Natural killer cell treated with Interleukin-12 subunit alpha and Interleukin-12 subunit beta and Interleukin-15 and Interleukin-18, amount 100 ng/mL, for 72 hours (primary cell): ENCODE measurements at regions not wholly inside any gene's neighbourhood (a gene's known extent, or its start where the extent isn't known, plus 50 kb on each side); places are given as distances from the start of the nearest gene placed in this dataset.
"Not testable (repeated sequence)": the region's sequence is repeated elsewhere in the genome, so short reads cannot be mapped to it uniquely, and the experiment has no call there.

Experiments used
- ATAC-seq, 2 donors: fragments of 150-1000 bp; cut with Tn5 transposase in 1 of 2; sonication (Bioruptor Pico), chemical (Tn5 transposase) in 1 of 2; 2 replicates each; pipeline ENCODE4 v1.10.0; 2021
- DNase-seq: peaks from one replicate; pipeline ENCODE4 v3.0.0; 2022; ENCODE audit warnings: low spot score
- H3K27ac Mint-ChIP-seq, 2 donors: 1 replicate in 1 of 2; 2 replicates in 1 of 2; pipeline ENCODE4 v1.8.0; 2022; ENCODE audit warnings: mixed read lengths in 2 of 2, mild to moderate bottlenecking in 1 of 2, moderate library complexity in 1 of 2
- H3K27me3 Mint-ChIP-seq, 2 donors: 1 replicate in 1 of 2; 2 replicates in 1 of 2; pipeline ENCODE4 v1.8.0; 2022; ENCODE audit warnings: mixed read lengths in 2 of 2
- H3K36me3 Mint-ChIP-seq: one replicate; pipeline ENCODE4 v1.8.0; 2022; ENCODE audit warnings: mixed read lengths
- H3K4me1 Mint-ChIP-seq, 2 donors: 1 replicate in 1 of 2; 2 replicates in 1 of 2; pipeline ENCODE4 v1.8.0; 2022; ENCODE audit warnings: low read depth in 2 of 2, mixed read lengths in 2 of 2, mild to moderate bottlenecking in 1 of 2
- H3K4me3 Mint-ChIP-seq: one replicate; pipeline ENCODE4 v1.8.0; 2022; ENCODE audit warnings: mixed read lengths
- H3K9me3 Mint-ChIP-seq: 2 replicates; pipeline ENCODE4 v1.8.0; 2022; ENCODE audit warnings: mixed read lengths

GRCh38 chr5:135173662-135174290, 139.7 kb upstream of the PITX1 start:
- H3K4me1 Mint-ChIP-seq: no peaks in the 10 kb centered on the region
- H3K9me3 Mint-ChIP-seq: no peaks in the 10 kb centered on the region
- ATAC-seq (no peak), DNase-seq (no peak)
- peaks cover 23 to 30% of the 10 kb centered on the region in 2 donors for H3K27me3 Mint-ChIP-seq
- H3K4me3 Mint-ChIP-seq: no peak overlapping the region
- no peaks in the 10 kb centered on the region for H3K36me3 Mint-ChIP-seq
- H3K27ac Mint-ChIP-seq: no peak overlapping the region

- no peak overlapping the region for H3K4me3 Mint-ChIP-seq
- H3K9me3 Mint-ChIP-seq: no peaks in the 10 kb centered on the region
- DNase-seq (no peak), ATAC-seq (no peak)
- no peaks in the 10 kb centered on the region for H3K36me3 Mint-ChIP-seq
- H3K27me3 Mint-ChIP-seq: peaks cover 22 to 34% of the 10 kb centered on the region in 2 donors
- no peaks in the 10 kb centered on the region for H3K4me1 Mint-ChIP-seq
- no peak overlapping the region for H3K27ac Mint-ChIP-seq
Observed at GRCh38 chr5:135172718-135173117, 138.7 kb upstream of the PITX1 start.

- H3K9me3 Mint-ChIP-seq: no peaks in the 10 kb centered on the region
- ATAC-seq: no peak
- no peak overlapping the region for H3K27ac Mint-ChIP-seq
- H3K27me3 Mint-ChIP-seq: peaks cover 21 to 43% of the 10 kb centered on the region in 2 donors
- no peaks in the 10 kb centered on the region for H3K4me1 Mint-ChIP-seq
- no peak overlapping the region for H3K4me3 Mint-ChIP-seq
- H3K36me3 Mint-ChIP-seq: no peaks in the 10 kb centered on the region
- DNase-seq: no peak
Observed at GRCh38 chr5:135171336-135171735, 137.3 kb upstream of the PITX1 start.

GRCh38 chr5:135170500-135170899, 136.5 kb upstream of the PITX1 start:
- no peak overlapping the region for H3K27ac Mint-ChIP-seq
- H3K4me3 Mint-ChIP-seq: no peak overlapping the region
- peaks cover 24 to 43% of the 10 kb centered on the region in 2 donors for H3K27me3 Mint-ChIP-seq
- H3K4me1 Mint-ChIP-seq: no peaks in the 10 kb centered on the region
- no peaks in the 10 kb centered on the region for H3K36me3 Mint-ChIP-seq
- H3K9me3 Mint-ChIP-seq: no peaks in the 10 kb centered on the region
- no peak for DNase-seq
- ATAC-seq: no peak

GRCh38 chr5:135169753-135170152, 135.7 kb upstream of the PITX1 start:
- H3K36me3 Mint-ChIP-seq: no peaks in the 10 kb centered on the region
- no peaks in the 10 kb centered on the region for H3K4me1 Mint-ChIP-seq
- peak in 1 of 2 donors; percentile 22 for ATAC-seq
- H3K27me3 Mint-ChIP-seq: peaks cover 24 to 43% of the 10 kb centered on the region in 2 donors
- H3K4me3 Mint-ChIP-seq: no peak overlapping the region
- no peaks in the 10 kb centered on the region for H3K9me3 Mint-ChIP-seq
- H3K27ac Mint-ChIP-seq: no peak overlapping the region
- DNase-seq: no peak

- no peak for DNase-seq
- H3K9me3 Mint-ChIP-seq: no peaks in the 10 kb centered on the region
- H3K27ac Mint-ChIP-seq: no peak overlapping the region
- H3K27me3 Mint-ChIP-seq: peaks cover 25 to 55% of the 10 kb centered on the region in 2 donors
- ATAC-seq: no peak
- no peak overlapping the region for H3K4me3 Mint-ChIP-seq
- no peaks in the 10 kb centered on the region for H3K36me3 Mint-ChIP-seq
- no peaks in the 10 kb centered on the region for H3K4me1 Mint-ChIP-seq
Observed at GRCh38 chr5:135167634-135168033, 133.6 kb upstream of the PITX1 start.

- not testable (repeated sequence) for H3K27ac Mint-ChIP-seq, ATAC-seq, DNase-seq, H3K36me3 Mint-ChIP-seq, H3K9me3 Mint-ChIP-seq, H3K4me1 Mint-ChIP-seq, H3K4me3 Mint-ChIP-seq
- peaks cover 15 to 47% of the 10 kb centered on the region in 2 donors for H3K27me3 Mint-ChIP-seq
Observed at GRCh38 chr5:135164873-135165614, 131.0 kb upstream of the PITX1 start.

GRCh38 chr5:135163964-135164363, 129.9 kb upstream of the PITX1 start:
- H3K36me3 Mint-ChIP-seq: peaks cover 5% of the 10 kb centered on the region
- no peak for ATAC-seq
- peaks cover 4% of the 10 kb centered on the region for H3K9me3 Mint-ChIP-seq

GRCh38 chr5:135163391-135163790, 129.4 kb upstream of the PITX1 start:
- DNase-seq (no peak), ATAC-seq (peak in 1 of 2 donors; percentile 41)
- Mint-ChIP-seq H3K9me3 (peaks cover 7% of the 10 kb centered on the region), H3K4me3 (no peak overlapping the region), H3K4me1 (no peaks in the 10 kb centered on the region), H3K27ac (no peak overlapping the region), H3K36me3 (peaks cover 9% of the 10 kb centered on the region), H3K27me3 (peaks cover 21 to 55% of the 10 kb centered on the region in 2 donors)

More at GRCh38 chr5:135163964-135164363, 129.9 kb upstream of the PITX1 start:
- DNase-seq: no peak
- H3K27me3 Mint-ChIP-seq: peaks cover 19 to 57% of the 10 kb centered on the region in 2 donors
- no peak overlapping the region for H3K27ac Mint-ChIP-seq
- H3K4me1 Mint-ChIP-seq: no peaks in the 10 kb centered on the region
- no peak overlapping the region for H3K4me3 Mint-ChIP-seq

- Mint-ChIP-seq H3K9me3 (peaks cover 7% of the 10 kb centered on the region), H3K27ac (no peak overlapping the region), H3K36me3 (peaks cover 9% of the 10 kb centered on the region), H3K4me1 (no peaks in the 10 kb centered on the region), H3K4me3 (no peak overlapping the region), H3K27me3 (peaks cover 21 to 54% of the 10 kb centered on the region in 2 donors)
- DNase-seq (no peak), ATAC-seq (peak; percentile 33 to 49)
Observed at GRCh38 chr5:135162661-135163265, 128.7 kb upstream of the PITX1 start.

GRCh38 chr5:135161221-135161620, 127.2 kb upstream of the PITX1 start:
- DNase-seq (no peak), ATAC-seq (no peak)
- Mint-ChIP-seq H3K27me3 (peaks cover 17 to 46% of the 10 kb centered on the region in 2 donors), H3K4me1 (no peaks in the 10 kb centered on the region), H3K27ac (no peak overlapping the region), H3K9me3 (peaks cover 7% of the 10 kb centered on the region), H3K36me3 (peaks cover 9% of the 10 kb centered on the region), H3K4me3 (no peak overlapping the region)

GRCh38 chr5:135160036-135160675, 126.1 kb upstream of the PITX1 start:
- peaks cover 9% of the 10 kb centered on the region for H3K36me3 Mint-ChIP-seq

GRCh38 chr5:135159626-135160025, 125.6 kb upstream of the PITX1 start:
- DNase-seq: no peak
- H3K27ac Mint-ChIP-seq: no peak overlapping the region
- H3K27me3 Mint-ChIP-seq: peaks cover 16 to 52% of the 10 kb centered on the region in 2 donors
- no peak overlapping the region for H3K4me3 Mint-ChIP-seq
- no peak for ATAC-seq
- peaks cover 7% of the 10 kb centered on the region for H3K9me3 Mint-ChIP-seq
- H3K36me3 Mint-ChIP-seq: peaks cover 9% of the 10 kb centered on the region
- H3K4me1 Mint-ChIP-seq: no peaks in the 10 kb centered on the region

More at GRCh38 chr5:135160036-135160675, 126.1 kb upstream of the PITX1 start:
- DNase-seq (no peak), ATAC-seq (no peak)
- peaks cover 16 to 52% of the 10 kb centered on the region in 2 donors for H3K27me3 Mint-ChIP-seq
- H3K27ac Mint-ChIP-seq: no peak overlapping the region
- no peak overlapping the region for H3K4me3 Mint-ChIP-seq
- no peaks in the 10 kb centered on the region for H3K4me1 Mint-ChIP-seq
- H3K9me3 Mint-ChIP-seq: peaks cover 7% of the 10 kb centered on the region

- Mint-ChIP-seq H3K27ac (no peak overlapping the region), H3K4me1 (no peaks in the 10 kb centered on the region), H3K27me3 (peaks cover 13 to 46% of the 10 kb centered on the region in 2 donors), H3K36me3 (peaks cover 9% of the 10 kb centered on the region), H3K4me3 (no peak overlapping the region), H3K9me3 (peaks cover 7% of the 10 kb centered on the region)
- DNase-seq (no peak), ATAC-seq (no peak)
Observed at GRCh38 chr5:135158982-135159381, 125.0 kb upstream of the PITX1 start.
